ENCODE measurements at regions not wholly inside any gene's neighbourhood (a gene's known extent, or its start where the extent isn't known, plus 50 kb on each side); places are given as distances from the start of the nearest gene placed in this dataset.
A peak's percentile ranks its signal among the peaks of the same experiment; 100 is the strongest.

DNA sequence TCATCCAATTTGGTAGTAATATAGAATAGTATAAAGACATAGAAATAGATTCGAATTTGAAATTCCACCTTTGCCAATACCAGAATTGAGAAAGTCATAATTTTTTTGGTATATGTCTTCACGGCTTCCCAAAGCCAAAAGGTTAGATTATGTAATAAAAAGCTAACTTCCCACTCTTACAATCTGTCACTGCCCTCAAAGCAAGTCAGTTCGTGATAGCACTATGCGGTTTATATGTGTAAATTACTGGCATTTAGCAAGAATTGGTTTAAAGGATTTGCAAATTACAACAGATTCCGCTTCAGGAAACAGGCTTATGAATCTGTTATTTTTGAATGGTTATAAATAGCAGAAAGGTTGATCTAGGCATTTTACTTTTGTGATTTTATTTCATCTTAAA lies 679.4 kb upstream of the ADGRL2 start:
- Histone ChIP-seq H3K4me2 (ENCODE audit: unreplicated experiment) (no peak overlapping the region), H4K20me1 (ENCODE audit: insufficient read depth) (no peaks in the 10 kb centered on the region), H2AFZ (no peak overlapping the region), H3K9me2 (ENCODE audit: insufficient read depth) (no peaks in the 10 kb centered on the region), H3K79me2 (ENCODE audit: insufficient read depth) (no peaks in the 10 kb centered on the region), H3K4me3 (no peak overlapping the region), H3K9ac (no peak overlapping the region), H3K4me1 (ENCODE audit: insufficient read depth) (no peaks in the 10 kb centered on the region), H3K27ac (no peak overlapping the region), H3K27me3 (replicated peaks; ENCODE audit: insufficient read depth) (no peaks in the 10 kb centered on the region), H3K36me3 (ENCODE audit: low read depth) (no peaks in the 10 kb centered on the region), H3F3A (ENCODE audit: insufficient read depth) (no peaks in the 10 kb centered on the region), H3K9me3 (ENCODE audit: low read depth) (no peaks in the 10 kb centered on the region)
- in situ Hi-C loops (cut with MboI): no loop called here
- no peak for TF ChIP-seq EZH2phosphoT487 (IDR thresholded peaks at IDR 0.05; ENCODE audit: insufficient read depth, low read depth)
- no peak for DNase-seq
- 22 to 24% methylated on average over 5 of the region's 5 CpGs for WGBS, 2 experiments (ENCODE audit: low coverage in 1 of 2, low lambda C conversion rate in 2 of 2, missing lambda C conversion rate in 2 of 2)

DNA sequence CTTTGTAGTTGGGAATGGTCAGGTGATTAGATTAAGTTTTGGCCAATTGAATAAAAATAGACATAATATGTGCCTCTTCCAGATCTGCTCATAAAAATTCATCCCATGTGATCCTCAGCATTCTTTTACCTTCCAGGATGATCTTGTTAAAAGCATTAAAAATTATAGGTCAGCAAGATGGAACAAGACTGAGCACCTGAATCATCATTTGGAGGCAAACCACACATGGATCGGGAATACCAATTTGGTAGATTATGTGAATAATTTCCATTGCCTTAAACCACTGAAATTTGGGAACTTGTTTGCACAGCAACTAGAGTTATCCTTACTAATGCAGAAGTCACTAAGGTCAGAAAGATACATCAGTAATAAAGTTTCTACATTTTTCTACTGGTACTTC lies 681.4 kb upstream of the ADGRL2 start:
- no peaks in the 10 kb centered on the region for H3K4me1 ChIP-seq (ENCODE audit: insufficient read depth)
- no peaks in the 10 kb centered on the region for H4K20me1 ChIP-seq (ENCODE audit: insufficient read depth)
- H3K9me3 ChIP-seq (ENCODE audit: low read depth): no peaks in the 10 kb centered on the region
- no peaks in the 10 kb centered on the region for H3K36me3 ChIP-seq (ENCODE audit: low read depth)
- no peaks in the 10 kb centered on the region for H3K9me2 ChIP-seq (ENCODE audit: insufficient read depth)
- H3K27ac ChIP-seq: no peak overlapping the region
- H2AFZ ChIP-seq: no peak overlapping the region
- H3K79me2 ChIP-seq (ENCODE audit: insufficient read depth): no peaks in the 10 kb centered on the region
- DNase-seq: no peak
- H3K27me3 ChIP-seq (replicated peaks; ENCODE audit: insufficient read depth): no peaks in the 10 kb centered on the region
- WGBS, 2 experiments (ENCODE audit: low coverage in 1 of 2, low lambda C conversion rate in 2 of 2, missing lambda C conversion rate in 2 of 2): 27 to 42% methylated on average over 1 of the region's 1 CpG
- H3K4me2 ChIP-seq (ENCODE audit: unreplicated experiment): no peak overlapping the region
- H3K9ac ChIP-seq: no peak overlapping the region
- no peak for TF ChIP-seq EZH2 (IDR thresholded peaks at IDR 0.05; ENCODE audit: insufficient read depth, poor library complexity, severe bottlenecking)
- TF ChIP-seq EZH2phosphoT487 (IDR thresholded peaks at IDR 0.05; ENCODE audit: insufficient read depth, low read depth): no peak
- H3K4me3 ChIP-seq: no peak overlapping the region
- no peaks in the 10 kb centered on the region for H3F3A ChIP-seq (ENCODE audit: insufficient read depth)
- in situ Hi-C loops (cut with MboI): no loop called here

DNA sequence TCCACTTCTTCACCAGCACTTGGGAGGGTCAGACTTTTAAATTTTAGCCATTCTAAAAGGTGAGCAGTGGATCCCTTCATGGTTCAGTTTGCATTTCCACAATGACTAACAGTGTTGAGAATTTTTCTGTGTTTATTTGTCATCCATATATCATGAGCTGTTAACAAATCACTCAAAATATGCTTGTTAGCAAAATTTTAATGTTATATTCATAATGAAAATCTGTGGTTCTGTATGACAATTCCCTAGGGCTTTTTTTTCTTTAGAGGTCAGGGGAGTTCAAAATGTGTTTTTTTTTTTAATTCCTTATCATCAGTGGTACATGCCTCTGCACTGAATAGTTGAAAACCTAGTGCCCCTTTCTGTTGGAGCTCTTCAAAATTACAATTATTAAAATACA lies 682.2 kb upstream of the ADGRL2 start:
- TF ChIP-seq EZH2phosphoT487 (IDR thresholded peaks at IDR 0.05; ENCODE audit: insufficient read depth, low read depth): no peak
- TF ChIP-seq EZH2 (IDR thresholded peaks at IDR 0.05; ENCODE audit: insufficient read depth, poor library complexity, severe bottlenecking): no peak

DNA sequence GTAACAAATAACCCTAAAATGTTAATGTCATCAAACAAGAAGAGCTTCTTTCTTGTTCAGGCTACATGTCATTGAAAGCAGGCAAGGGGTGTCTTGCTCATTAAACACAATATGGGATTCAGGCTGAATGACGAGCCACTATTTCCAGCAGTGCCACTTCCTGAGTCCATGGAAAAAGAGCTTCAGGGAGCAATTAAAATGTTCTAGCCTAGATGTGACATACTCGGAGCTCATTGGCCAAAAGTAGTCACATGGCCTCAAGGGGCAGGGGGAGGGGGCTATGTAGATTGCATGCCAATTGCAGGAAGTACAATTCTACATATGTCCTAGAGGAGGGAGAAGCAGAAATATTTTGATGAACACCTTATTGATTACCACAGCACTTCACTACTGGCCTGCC lies 685.3 kb upstream of the ADGRL2 start:
- H3K27me3 ChIP-seq (replicated peaks; ENCODE audit: insufficient read depth): no peaks in the 10 kb centered on the region
- no peak overlapping the region for H3K4me3 ChIP-seq
- no peak for TF ChIP-seq EZH2phosphoT487 (IDR thresholded peaks at IDR 0.05; ENCODE audit: insufficient read depth, low read depth)
- no peaks in the 10 kb centered on the region for H3K9me3 ChIP-seq (ENCODE audit: low read depth)
- no peak overlapping the region for H3K9ac ChIP-seq
- H3K4me1 ChIP-seq (ENCODE audit: insufficient read depth): no peaks in the 10 kb centered on the region
- H3K9me2 ChIP-seq (ENCODE audit: insufficient read depth): no peaks in the 10 kb centered on the region
- no peak overlapping the region for H2AFZ ChIP-seq
- in situ Hi-C loops (cut with MboI): no loop called here
- no peak overlapping the region for H3K4me2 ChIP-seq (ENCODE audit: unreplicated experiment)
- no peak for DNase-seq
- H3K79me2 ChIP-seq (ENCODE audit: insufficient read depth): no peaks in the 10 kb centered on the region
- no peak overlapping the region for H3K27ac ChIP-seq
- 27 to 33% methylated on average over 2 of the region's 2 CpGs for WGBS, 2 experiments (ENCODE audit: low coverage in 1 of 2, low lambda C conversion rate in 2 of 2, missing lambda C conversion rate in 2 of 2)
- H3K36me3 ChIP-seq (ENCODE audit: low read depth): no peaks in the 10 kb centered on the region
- no peaks in the 10 kb centered on the region for H3F3A ChIP-seq (ENCODE audit: insufficient read depth)
- H4K20me1 ChIP-seq (ENCODE audit: insufficient read depth): no peaks in the 10 kb centered on the region

More for the DNA sequence above, 682.2 kb upstream of the ADGRL2 start:
- Histone ChIP-seq H3K4me3 (no peak overlapping the region), H2AFZ (no peak overlapping the region), H3K27ac (no peak overlapping the region), H3F3A (ENCODE audit: insufficient read depth) (no peaks in the 10 kb centered on the region), H3K4me1 (ENCODE audit: insufficient read depth) (no peaks in the 10 kb centered on the region), H3K4me2 (ENCODE audit: unreplicated experiment) (no peak overlapping the region), H3K36me3 (ENCODE audit: low read depth) (no peaks in the 10 kb centered on the region), H3K9ac (no peak overlapping the region), H3K9me3 (ENCODE audit: low read depth) (no peaks in the 10 kb centered on the region), H3K9me2 (ENCODE audit: insufficient read depth) (no peaks in the 10 kb centered on the region), H4K20me1 (ENCODE audit: insufficient read depth) (no peaks in the 10 kb centered on the region), H3K27me3 (replicated peaks; ENCODE audit: insufficient read depth) (no peaks in the 10 kb centered on the region), H3K79me2 (ENCODE audit: insufficient read depth) (no peaks in the 10 kb centered on the region)
- no peak for DNase-seq
- in situ Hi-C loops (cut with MboI): no loop called here

DNA sequence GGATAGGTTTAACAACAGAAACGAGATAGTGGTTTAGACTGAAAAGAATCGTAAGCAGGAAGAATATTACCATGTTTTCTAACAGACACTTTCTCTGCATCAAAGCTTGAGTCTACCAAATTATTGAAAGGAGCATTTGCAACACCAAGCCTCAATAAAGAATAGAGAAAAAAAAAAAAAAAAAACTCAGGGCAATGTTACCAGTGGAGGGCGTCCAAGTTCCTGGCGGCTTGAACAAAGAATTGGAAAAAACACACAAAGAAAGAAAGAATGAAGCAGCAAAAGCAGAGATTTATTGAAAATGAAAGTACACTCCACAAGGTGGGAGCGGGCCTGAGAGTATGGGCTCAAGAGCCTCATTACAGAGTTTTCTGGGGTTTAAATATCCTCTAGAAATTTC lies 686.5 kb upstream of the ADGRL2 start:
- Histone ChIP-seq H4K20me1 (ENCODE audit: insufficient read depth) (no peaks in the 10 kb centered on the region), H3K27me3 (replicated peaks; ENCODE audit: insufficient read depth) (no peaks in the 10 kb centered on the region), H3K9me3 (ENCODE audit: low read depth) (no peaks in the 10 kb centered on the region), H3K36me3 (ENCODE audit: low read depth) (no peaks in the 10 kb centered on the region), H3K4me1 (ENCODE audit: insufficient read depth) (no peaks in the 10 kb centered on the region), H2AFZ (no peak overlapping the region), H3K9ac (no peak overlapping the region), H3K4me3 (no peak overlapping the region), H3K27ac (no peak overlapping the region), H3K9me2 (ENCODE audit: insufficient read depth) (no peaks in the 10 kb centered on the region), H3K4me2 (ENCODE audit: unreplicated experiment) (no peak overlapping the region), H3F3A (ENCODE audit: insufficient read depth) (no peaks in the 10 kb centered on the region), H3K79me2 (ENCODE audit: insufficient read depth) (no peaks in the 10 kb centered on the region)
- WGBS, 2 experiments (ENCODE audit: low coverage in 1 of 2, low lambda C conversion rate in 2 of 2, missing lambda C conversion rate in 2 of 2): 27 to 35% methylated on average over 5 of the region's 5 CpGs
- no peak for TF ChIP-seq EZH2phosphoT487 (IDR thresholded peaks at IDR 0.05; ENCODE audit: insufficient read depth, low read depth)
- no peak for TF ChIP-seq EZH2 (IDR thresholded peaks at IDR 0.05; ENCODE audit: insufficient read depth, poor library complexity, severe bottlenecking)
- in situ Hi-C loops (cut with MboI): no loop called here
- DNase-seq: peak; percentile 1

Measured in GM23248 (cell line).